ENCODE measurements at regions not wholly inside any gene's neighbourhood (a gene's known extent, or its start where the extent isn't known, plus 50 kb on each side); places are given as distances from the start of the nearest gene placed in this dataset.

- no peak for DNase-seq
These were observed 577.4 kb downstream of the METTL4 start for GRCh38 chr18:1993866-1994265.

- no peak for DNase-seq
These were observed 576.8 kb downstream of the METTL4 start for GRCh38 chr18:1994471-1994870.

GRCh38 chr18:1995041-1995612, 576.2 kb downstream of the METTL4 start:
- DNase-seq, result no peak

GRCh38 chr18:1998121-1998520, 573.2 kb downstream of the METTL4 start:
- no peak for DNase-seq

GRCh38 chr18:1999387-1999786, 571.9 kb downstream of the METTL4 start:
- DNase-seq, result no peak

- DNase-seq, result no peak
These were observed 569.2 kb downstream of the METTL4 start for GRCh38 chr18:2002151-2002550.

GRCh38 chr18:2002604-2003003, 568.7 kb downstream of the METTL4 start:
- no peak for DNase-seq

- DNase-seq, result no peak
These were observed 561.2 kb downstream of the METTL4 start for GRCh38 chr18:2009942-2010697.

- no peak for DNase-seq
These were observed 544.3 kb downstream of the METTL4 start for GRCh38 chr18:2027016-2027415.

GRCh38 chr18:2027756-2028155, 543.5 kb downstream of the METTL4 start:
- no peak for DNase-seq

- DNase-seq, result no peak
These were observed 542.3 kb downstream of the METTL4 start for GRCh38 chr18:2028986-2029385.

GRCh38 chr18:2030647-2031046, 540.7 kb downstream of the METTL4 start:
- no peak for DNase-seq

GRCh38 chr18:2032036-2032435, 539.3 kb downstream of the METTL4 start:
- DNase-seq, result no peak

- DNase-seq, result no peak
These were observed 536.2 kb downstream of the METTL4 start for GRCh38 chr18:2035056-2035455.

- DNase-seq, result no peak
These were observed 535.2 kb downstream of the METTL4 start for GRCh38 chr18:2036086-2036485.

GRCh38 chr18:2040279-2040678, 531.0 kb downstream of the METTL4 start:
- DNase-seq, result no peak

- no peak for DNase-seq
These were observed 521.3 kb downstream of the METTL4 start for GRCh38 chr18:2049986-2050385.

- no peak for DNase-seq
These were observed 520.6 kb downstream of the METTL4 start for GRCh38 chr18:2050702-2051201.

- DNase-seq, result no peak
These were observed 517.7 kb downstream of the METTL4 start for GRCh38 chr18:2053490-2054089.

GRCh38 chr18:2059336-2059735, 512.0 kb downstream of the METTL4 start:
- DNase-seq, result no peak

- no peak for DNase-seq
These were observed 511.2 kb downstream of the METTL4 start for GRCh38 chr18:2060086-2060485.

GRCh38 chr18:2070631-2071030, 500.7 kb downstream of the METTL4 start:
- DNase-seq, result peak; percentile 80

GRCh38 chr18:2075499-2075898, 495.8 kb downstream of the METTL4 start:
- no peak for DNase-seq

- no peak for DNase-seq
These were observed 488.6 kb downstream of the METTL4 start for GRCh38 chr18:2082676-2083075.

All from NCI-H1105 (cell line).